Ishikawa (cell line): ENCODE measurements at regions not wholly inside any gene's neighbourhood (a gene's known extent, or its start where the extent isn't known, plus 50 kb on each side); places are given as distances from the start of the nearest gene placed in this dataset.

Source experiments
- CEBPB ChIP-seq: IDR thresholded peaks from 2 replicates; pipeline ENCODE4 v1.6.1; 2012
- CREB1 ChIP-seq: IDR thresholded peaks from 2 replicates; pipeline ENCODE4 v1.6.1; 2012; ENCODE audit warnings: low read depth
- EGR1 ChIP-seq: IDR thresholded peaks from 2 replicates; pipeline ENCODE4 v1.6.1; 2012
- EP300 ChIP-seq: IDR thresholded peaks from 2 replicates; pipeline ENCODE4 v1.6.1; 2012; ENCODE audit warnings: borderline replicate concordance
- FOXM1 ChIP-seq: IDR thresholded peaks from 2 replicates; pipeline ENCODE4 v1.6.1; 2012; ENCODE audit warnings: low read depth, borderline replicate concordance
- NFIC ChIP-seq: IDR thresholded peaks from 2 replicates; pipeline ENCODE4 v1.6.1; 2012
- RAD21 ChIP-seq: IDR thresholded peaks from 2 replicates; pipeline ENCODE4 v1.6.1; 2012; ENCODE audit warnings: low read depth
- TAF1 ChIP-seq: IDR thresholded peaks from 2 replicates; pipeline ENCODE4 v1.6.1; 2012; ENCODE audit warnings: low read depth, mild to moderate bottlenecking
- TCF12 ChIP-seq: IDR thresholded peaks from 2 replicates; pipeline ENCODE4 v1.6.1; 2012; ENCODE audit warnings: low read depth
- TEAD4 ChIP-seq: IDR thresholded peaks from 2 replicates; pipeline ENCODE4 v1.6.1; 2012
- YY1 ChIP-seq: IDR thresholded peaks from 2 replicates; pipeline ENCODE4 v1.6.1; 2012; ENCODE audit warnings: low read depth
- ZBTB7A ChIP-seq: IDR thresholded peaks from 2 replicates; pipeline ENCODE4 v1.6.1; 2012; ENCODE audit warnings: low read depth
- TF ChIP-seq, protein P1 (sequence below): IDR thresholded peaks from 2 replicates; pipeline ENCODE4 v1.6.1; 2012; ENCODE audit warnings: low read depth, mild to moderate bottlenecking
- TF ChIP-seq, protein P2 (sequence below): IDR thresholded peaks from 2 replicates; pipeline ENCODE4 v1.6.1; 2012
- TF ChIP-seq, protein P3 (sequence below): IDR thresholded peaks from 2 replicates; pipeline ENCODE4 v1.6.1; 2012

DNA sequence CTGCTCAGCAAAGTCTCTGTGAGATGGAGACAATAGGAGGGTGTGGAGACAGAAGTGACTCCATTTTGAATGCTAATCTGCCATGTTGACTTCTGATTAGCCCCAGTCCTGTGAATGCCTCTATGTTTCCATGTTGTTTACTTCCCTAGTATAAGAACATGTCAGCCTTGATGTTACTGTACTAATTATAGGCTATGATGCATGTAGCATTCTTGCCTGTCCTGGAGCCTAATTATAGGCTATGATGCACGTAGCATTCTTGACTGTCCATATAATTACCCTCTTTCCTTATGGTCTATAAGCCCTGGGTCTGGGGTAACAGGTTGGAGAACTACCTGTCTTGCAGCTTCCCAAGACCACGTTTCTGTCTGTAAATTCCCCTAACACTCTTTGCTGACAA, 353.3 kb upstream of the CLINT1 start:
- TF ChIP-seq TEAD4 (no peak), RAD21 (no peak), NFIC (no peak), FOXM1 (no peak), TAF1 (no peak), YY1 (no peak), CREB1 (no peak), EGR1 (no peak), TCF12 (no peak), CEBPB (no peak), ZBTB7A (no peak), EP300 (no peak)
- TF ChIP-seq, protein P1, sequence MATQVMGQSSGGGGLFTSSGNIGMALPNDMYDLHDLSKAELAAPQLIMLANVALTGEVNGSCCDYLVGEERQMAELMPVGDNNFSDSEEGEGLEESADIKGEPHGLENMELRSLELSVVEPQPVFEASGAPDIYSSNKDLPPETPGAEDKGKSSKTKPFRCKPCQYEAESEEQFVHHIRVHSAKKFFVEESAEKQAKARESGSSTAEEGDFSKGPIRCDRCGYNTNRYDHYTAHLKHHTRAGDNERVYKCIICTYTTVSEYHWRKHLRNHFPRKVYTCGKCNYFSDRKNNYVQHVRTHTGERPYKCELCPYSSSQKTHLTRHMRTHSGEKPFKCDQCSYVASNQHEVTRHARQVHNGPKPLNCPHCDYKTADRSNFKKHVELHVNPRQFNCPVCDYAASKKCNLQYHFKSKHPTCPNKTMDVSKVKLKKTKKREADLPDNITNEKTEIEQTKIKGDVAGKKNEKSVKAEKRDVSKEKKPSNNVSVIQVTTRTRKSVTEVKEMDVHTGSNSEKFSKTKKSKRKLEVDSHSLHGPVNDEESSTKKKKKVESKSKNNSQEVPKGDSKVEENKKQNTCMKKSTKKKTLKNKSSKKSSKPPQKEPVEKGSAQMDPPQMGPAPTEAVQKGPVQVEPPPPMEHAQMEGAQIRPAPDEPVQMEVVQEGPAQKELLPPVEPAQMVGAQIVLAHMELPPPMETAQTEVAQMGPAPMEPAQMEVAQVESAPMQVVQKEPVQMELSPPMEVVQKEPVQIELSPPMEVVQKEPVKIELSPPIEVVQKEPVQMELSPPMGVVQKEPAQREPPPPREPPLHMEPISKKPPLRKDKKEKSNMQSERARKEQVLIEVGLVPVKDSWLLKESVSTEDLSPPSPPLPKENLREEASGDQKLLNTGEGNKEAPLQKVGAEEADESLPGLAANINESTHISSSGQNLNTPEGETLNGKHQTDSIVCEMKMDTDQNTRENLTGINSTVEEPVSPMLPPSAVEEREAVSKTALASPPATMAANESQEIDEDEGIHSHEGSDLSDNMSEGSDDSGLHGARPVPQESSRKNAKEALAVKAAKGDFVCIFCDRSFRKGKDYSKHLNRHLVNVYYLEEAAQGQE = no peak
- TF ChIP-seq, protein P2, sequence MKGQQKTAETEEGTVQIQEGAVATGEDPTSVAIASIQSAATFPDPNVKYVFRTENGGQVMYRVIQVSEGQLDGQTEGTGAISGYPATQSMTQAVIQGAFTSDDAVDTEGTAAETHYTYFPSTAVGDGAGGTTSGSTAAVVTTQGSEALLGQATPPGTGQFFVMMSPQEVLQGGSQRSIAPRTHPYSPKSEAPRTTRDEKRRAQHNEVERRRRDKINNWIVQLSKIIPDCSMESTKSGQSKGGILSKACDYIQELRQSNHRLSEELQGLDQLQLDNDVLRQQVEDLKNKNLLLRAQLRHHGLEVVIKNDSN = no peak
- TF ChIP-seq, protein P3, sequence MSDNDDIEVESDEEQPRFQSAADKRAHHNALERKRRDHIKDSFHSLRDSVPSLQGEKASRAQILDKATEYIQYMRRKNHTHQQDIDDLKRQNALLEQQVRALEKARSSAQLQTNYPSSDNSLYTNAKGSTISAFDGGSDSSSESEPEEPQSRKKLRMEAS = no peak

DNA sequence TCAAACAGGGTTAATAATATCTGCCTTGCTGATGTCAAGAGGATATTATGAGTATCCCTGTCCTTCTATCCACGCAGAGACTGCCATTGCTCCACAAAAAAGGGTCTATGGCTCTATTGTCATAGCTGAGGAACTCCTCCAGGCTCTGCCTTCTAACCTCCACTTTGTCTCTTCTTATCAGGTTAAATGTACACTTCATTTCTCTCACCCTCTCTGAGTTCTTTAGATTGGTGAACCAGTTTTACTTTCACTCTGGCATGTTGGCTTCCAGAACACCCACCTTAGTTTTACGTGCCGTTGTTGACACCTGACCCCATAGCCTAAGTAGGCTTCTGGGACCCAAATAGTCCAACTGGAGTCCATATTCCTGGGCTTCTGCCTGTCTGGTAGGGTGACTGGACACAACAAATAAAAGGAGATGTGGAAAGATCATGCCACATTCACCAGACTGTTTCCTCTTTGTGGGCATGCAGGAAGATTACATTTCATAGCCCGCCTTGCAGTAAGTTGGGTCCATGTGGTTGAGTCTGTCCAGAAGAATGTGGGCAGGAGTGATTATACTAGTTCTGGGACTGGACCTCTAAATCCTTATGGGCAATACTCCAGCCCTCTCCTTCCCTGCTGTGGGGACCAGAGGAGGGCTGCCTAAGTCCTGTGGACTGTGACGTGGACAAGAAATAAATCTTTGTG, 350.4 kb upstream of the CLINT1 start:
- TF ChIP-seq ZBTB7A (no peak), TAF1 (no peak), FOXM1 (no peak), EGR1 (no peak), TCF12 (no peak), NFIC (no peak), EP300 (no peak), CREB1 (no peak), RAD21 (no peak), TEAD4 (no peak), YY1 (no peak), CEBPB (no peak)
- TF ChIP-seq, protein P1 = no peak
- TF ChIP-seq, protein P2 = no peak
- TF ChIP-seq, protein P3 = no peak

DNA sequence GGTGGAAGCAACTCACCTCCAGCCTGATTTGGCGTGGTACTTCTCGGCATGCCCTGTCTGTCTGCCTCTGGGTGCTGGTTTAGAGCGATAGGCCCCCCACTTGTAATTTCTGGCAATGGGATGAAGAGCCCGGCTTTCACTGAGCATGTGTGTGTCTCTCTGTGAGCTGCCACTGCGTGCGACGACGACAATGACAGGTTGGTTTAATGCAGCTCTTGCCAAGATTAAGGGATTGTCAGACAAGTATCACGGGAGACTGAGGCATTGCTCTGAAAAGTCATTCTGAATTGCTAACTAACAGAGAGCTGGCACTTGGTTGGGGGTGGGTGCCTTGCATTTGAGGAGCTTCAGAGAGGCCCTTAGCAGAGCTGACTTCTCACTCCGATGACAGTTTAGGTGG, 348.8 kb upstream of the CLINT1 start:
- TF ChIP-seq CREB1 (no peak), RAD21 (no peak)

DNA sequence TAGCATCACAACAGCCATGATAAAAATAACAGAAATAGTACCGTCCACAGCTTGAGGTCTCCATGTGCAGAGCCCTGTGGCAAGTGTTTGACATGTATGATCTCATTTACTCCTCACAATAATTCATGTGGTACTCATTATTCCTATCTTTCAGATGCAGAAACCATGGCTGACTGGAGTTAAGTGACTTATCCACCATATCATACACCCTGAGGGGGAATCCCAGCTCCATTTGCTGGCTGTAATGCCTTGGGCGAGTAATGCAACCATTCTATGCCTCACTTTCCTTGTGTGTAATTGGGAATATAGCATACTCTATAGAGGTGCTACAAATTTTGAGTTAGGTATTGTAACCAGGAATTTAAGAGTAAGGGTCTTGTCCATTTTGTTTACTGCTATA, 347.0 kb upstream of the CLINT1 start:
- no peak for TF ChIP-seq EP300

DNA sequence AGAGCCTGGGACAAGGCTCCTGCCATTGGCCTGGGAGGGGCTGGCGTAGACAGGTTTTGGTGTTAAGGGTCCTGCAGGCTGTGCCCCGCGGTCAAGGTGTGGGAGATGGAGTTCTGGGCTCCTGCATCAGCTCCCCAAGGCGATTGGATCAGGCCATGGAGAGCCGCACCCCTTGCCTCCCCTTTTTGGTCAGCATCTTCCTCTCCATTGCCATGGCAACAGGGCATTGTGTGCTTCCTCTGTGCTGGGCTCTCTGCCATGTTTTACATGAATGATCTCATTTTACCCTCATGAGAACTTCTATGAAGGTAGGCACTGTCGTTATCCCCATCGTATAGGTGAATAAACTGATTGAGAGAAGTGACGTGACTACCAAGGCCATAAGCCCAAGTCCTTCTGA, 344.3 kb upstream of the CLINT1 start:
- TF ChIP-seq TCF12 (no peak), RAD21 (no peak)

DNA sequence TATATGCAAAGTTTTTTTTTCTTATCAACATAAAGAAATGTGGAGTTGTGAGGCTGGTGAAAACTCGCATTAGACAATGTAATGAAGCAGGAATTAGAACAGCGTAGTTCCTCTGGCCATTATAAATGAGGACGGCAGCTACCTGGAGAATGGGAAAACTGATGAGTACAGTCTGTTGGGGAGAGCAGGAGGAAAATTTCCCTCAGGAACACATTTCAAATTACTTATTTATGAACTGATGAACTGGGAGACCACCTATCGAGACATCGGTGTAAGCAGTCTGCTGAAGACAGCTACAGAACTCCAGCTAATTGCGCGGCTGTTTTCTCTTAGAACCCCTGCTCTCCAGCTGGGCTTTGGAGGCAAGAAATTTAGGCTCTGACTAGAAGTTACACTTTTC, 343.9 kb upstream of the CLINT1 start:
- TF ChIP-seq YY1 (no peak), ZBTB7A (no peak)
- TF ChIP-seq, protein P3 = no peak

DNA sequence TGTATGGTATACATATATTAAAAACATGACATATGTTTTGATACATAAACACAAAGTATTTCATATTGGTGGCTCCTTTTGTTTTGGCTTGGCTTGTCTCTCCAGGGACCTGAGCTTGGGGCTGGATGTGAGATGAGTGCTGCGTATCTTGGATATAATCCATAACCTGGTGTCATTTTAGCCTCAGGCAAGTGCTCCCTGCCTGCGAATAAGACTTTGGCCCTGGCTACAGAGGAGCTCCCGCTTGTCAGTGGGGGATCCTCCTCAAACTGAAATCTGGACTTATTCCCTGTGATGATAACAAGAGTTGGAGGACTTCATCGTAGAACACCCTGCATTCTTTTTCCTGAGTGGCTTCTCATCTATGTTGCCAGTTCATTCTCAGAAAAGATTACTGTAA, 341.7 kb upstream of the CLINT1 start:
- TF ChIP-seq RAD21 (no peak), NFIC (no peak), ZBTB7A (no peak), CEBPB (no peak), EGR1 (no peak), CREB1 (no peak), TEAD4 (no peak), YY1 (no peak), TAF1 (no peak), TCF12 (no peak), EP300 (no peak), FOXM1 (no peak)
- TF ChIP-seq, protein P3 = no peak
- TF ChIP-seq, protein P1 = no peak
- TF ChIP-seq, protein P2 = no peak
